ENCODE measurements at regions not wholly inside any gene's neighbourhood (a gene's known extent, or its start where the extent isn't known, plus 50 kb on each side); places are given as distances from the start of the nearest gene placed in this dataset.

DNA sequence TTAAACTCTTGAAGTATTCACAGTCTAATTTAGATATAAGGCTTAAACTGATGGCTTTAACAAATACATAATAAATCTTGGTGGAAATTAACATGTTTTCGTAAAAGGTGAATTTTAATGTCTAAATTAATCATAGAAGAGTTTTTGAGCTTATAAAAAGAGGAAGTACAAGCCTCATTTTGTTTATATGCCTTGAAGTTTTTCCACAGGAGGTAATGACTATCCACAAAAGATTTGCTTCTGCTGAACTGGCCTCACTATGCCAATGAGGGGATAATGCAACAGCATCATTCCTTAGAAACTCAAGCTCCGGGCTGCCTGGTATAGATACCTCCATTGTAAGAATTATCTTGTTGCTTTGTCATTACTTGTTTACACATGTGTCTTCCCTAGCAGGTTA, 175.6 kb downstream of the DUSP6 start:
- H3K4me3 ChIP-seq (ENCODE audit: low read depth, low read length): no peak overlapping the region
- TF ChIP-seq, protein P1, sequence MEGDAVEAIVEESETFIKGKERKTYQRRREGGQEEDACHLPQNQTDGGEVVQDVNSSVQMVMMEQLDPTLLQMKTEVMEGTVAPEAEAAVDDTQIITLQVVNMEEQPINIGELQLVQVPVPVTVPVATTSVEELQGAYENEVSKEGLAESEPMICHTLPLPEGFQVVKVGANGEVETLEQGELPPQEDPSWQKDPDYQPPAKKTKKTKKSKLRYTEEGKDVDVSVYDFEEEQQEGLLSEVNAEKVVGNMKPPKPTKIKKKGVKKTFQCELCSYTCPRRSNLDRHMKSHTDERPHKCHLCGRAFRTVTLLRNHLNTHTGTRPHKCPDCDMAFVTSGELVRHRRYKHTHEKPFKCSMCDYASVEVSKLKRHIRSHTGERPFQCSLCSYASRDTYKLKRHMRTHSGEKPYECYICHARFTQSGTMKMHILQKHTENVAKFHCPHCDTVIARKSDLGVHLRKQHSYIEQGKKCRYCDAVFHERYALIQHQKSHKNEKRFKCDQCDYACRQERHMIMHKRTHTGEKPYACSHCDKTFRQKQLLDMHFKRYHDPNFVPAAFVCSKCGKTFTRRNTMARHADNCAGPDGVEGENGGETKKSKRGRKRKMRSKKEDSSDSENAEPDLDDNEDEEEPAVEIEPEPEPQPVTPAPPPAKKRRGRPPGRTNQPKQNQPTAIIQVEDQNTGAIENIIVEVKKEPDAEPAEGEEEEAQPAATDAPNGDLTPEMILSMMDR (IDR thresholded peaks at IDR 0.05; ENCODE audit: insufficient read depth, low read length, poor library complexity, severe bottlenecking): no peak
- no peaks in the 10 kb centered on the region for H3K27me3 ChIP-seq (ENCODE audit: control insufficient read depth, insufficient read depth, low read length)
- H3K36me3 ChIP-seq (ENCODE audit: control insufficient read depth, insufficient read depth, low read length): no peaks in the 10 kb centered on the region
- no peak for DNase-seq (ENCODE audit: low read depth)

- DNase-seq (ENCODE audit: low read depth): no peak
- H3K27me3 ChIP-seq (ENCODE audit: control insufficient read depth, insufficient read depth, low read length): no peaks in the 10 kb centered on the region
- TF ChIP-seq, protein P1 (IDR thresholded peaks at IDR 0.05; ENCODE audit: insufficient read depth, low read length, poor library complexity, severe bottlenecking): no peak
- no peaks in the 10 kb centered on the region for H3K36me3 ChIP-seq (ENCODE audit: control insufficient read depth, insufficient read depth, low read length)
- no peak overlapping the region for H3K4me3 ChIP-seq (ENCODE audit: low read depth, low read length)
Observed at GRCh38 chr12:89173678-89174077, 178.6 kb downstream of the DUSP6 start.

- no peak for DNase-seq (ENCODE audit: low read depth)
- no peaks in the 10 kb centered on the region for H3K27me3 ChIP-seq (ENCODE audit: control insufficient read depth, insufficient read depth, low read length)
- TF ChIP-seq, protein P1 (IDR thresholded peaks at IDR 0.05; ENCODE audit: insufficient read depth, low read length, poor library complexity, severe bottlenecking): no peak
- no peak overlapping the region for H3K4me3 ChIP-seq (ENCODE audit: low read depth, low read length)
- no peaks in the 10 kb centered on the region for H3K36me3 ChIP-seq (ENCODE audit: control insufficient read depth, insufficient read depth, low read length)
Observed at GRCh38 chr12:89173096-89173495, 179.2 kb downstream of the DUSP6 start.

GRCh38 chr12:89172224-89172623, 180.1 kb downstream of the DUSP6 start:
- H3K4me3 ChIP-seq (ENCODE audit: low read depth, low read length): no peak overlapping the region
- H3K36me3 ChIP-seq (ENCODE audit: control insufficient read depth, insufficient read depth, low read length): no peaks in the 10 kb centered on the region
- H3K27me3 ChIP-seq (ENCODE audit: control insufficient read depth, insufficient read depth, low read length): no peaks in the 10 kb centered on the region
- TF ChIP-seq, protein P1 (IDR thresholded peaks at IDR 0.05; ENCODE audit: insufficient read depth, low read length, poor library complexity, severe bottlenecking): no peak
- no peak for DNase-seq (ENCODE audit: low read depth)

DNA sequence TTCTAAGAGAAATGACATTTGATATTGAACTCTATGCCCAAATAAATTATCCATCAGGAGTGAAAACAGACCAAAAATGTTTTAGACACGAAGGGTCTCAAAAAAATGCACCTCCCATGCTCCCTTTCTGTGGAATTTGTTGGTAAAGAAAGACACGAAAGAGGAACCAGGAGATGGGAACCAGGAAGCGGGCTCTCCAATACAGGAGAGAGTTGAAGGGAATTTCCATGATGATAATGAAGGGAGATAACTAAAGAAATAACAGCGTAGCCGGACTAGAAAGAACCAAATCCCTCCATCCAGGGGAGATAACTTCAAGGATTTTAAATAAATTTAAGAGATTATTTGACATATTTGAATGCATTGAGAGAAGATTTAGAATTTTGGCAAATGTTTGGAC, 183.0 kb downstream of the DUSP6 start:
- Histone ChIP-seq H3K36me3 (ENCODE audit: control insufficient read depth, insufficient read depth, low read length) (no peaks in the 10 kb centered on the region), H3K4me3 (ENCODE audit: low read depth, low read length) (no peak overlapping the region), H3K27me3 (ENCODE audit: control insufficient read depth, insufficient read depth, low read length) (no peaks in the 10 kb centered on the region)
- DNase-seq (ENCODE audit: low read depth): no peak
- TF ChIP-seq, protein P1 (IDR thresholded peaks at IDR 0.05; ENCODE audit: insufficient read depth, low read length, poor library complexity, severe bottlenecking): no peak

DNA sequence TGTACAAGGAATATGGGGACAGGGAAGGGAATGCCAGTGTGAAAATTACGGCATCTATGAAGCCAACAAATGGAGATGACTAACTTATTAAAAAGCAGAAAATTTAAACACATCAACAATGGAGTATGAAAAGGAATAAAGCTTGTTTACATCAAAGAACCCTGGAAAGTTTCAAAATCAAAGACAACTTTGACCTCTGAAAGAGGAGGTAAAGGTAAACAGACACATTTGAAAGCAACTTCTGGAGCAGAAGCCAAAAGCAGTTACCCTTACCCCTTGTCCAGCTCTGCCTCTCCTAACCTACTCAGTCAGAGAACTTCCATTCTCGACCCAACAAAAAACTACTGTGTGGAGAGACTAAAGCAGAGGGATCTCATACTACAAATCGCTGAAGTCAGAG, 184.3 kb downstream of the DUSP6 start:
- no peak for DNase-seq (ENCODE audit: low read depth)
- Histone ChIP-seq H3K4me3 (ENCODE audit: low read depth, low read length) (no peak overlapping the region), H3K27me3 (ENCODE audit: control insufficient read depth, insufficient read depth, low read length) (no peaks in the 10 kb centered on the region), H3K36me3 (ENCODE audit: control insufficient read depth, insufficient read depth, low read length) (no peaks in the 10 kb centered on the region)
- TF ChIP-seq, protein P1 (IDR thresholded peaks at IDR 0.05; ENCODE audit: insufficient read depth, low read length, poor library complexity, severe bottlenecking): no peak

All from kidney epithelial cell (primary cell).